Gastroesophageal sphincter (tissue), 3 donors: ENCODE measurements at regions not wholly inside any gene's neighbourhood (a gene's known extent, or its start where the extent isn't known, plus 50 kb on each side); places are given as distances from the start of the nearest gene placed in this dataset.

ENCODE experiments used
- POLR2AphosphoS5 ChIP-seq: sonication (generic); formaldehyde crosslinking; IDR thresholded peaks from one replicate; pipeline ENCODE4 v1.6.1; 2017; ENCODE audit warnings: antibody characterized with exemption
- TF ChIP-seq, protein P1 (sequence below), 4 experiments: fragments of 200-600 bp in 2 of 4; fragments of 450-650 bp in 2 of 4; sonication (generic) in 1 of 4; IDR thresholded peaks; one replicate each; pipeline ENCODE4 v1.5.1; 2017 to 2019; ENCODE audit warnings: antibody characterized with exemption in 4 of 4, mild to moderate bottlenecking in 2 of 4, moderate library complexity in 2 of 4

GRCh38 chr2:4618141-4618540 is 914.8 kb downstream of the DCDC2C start:
- TF ChIP-seq, protein P1, sequence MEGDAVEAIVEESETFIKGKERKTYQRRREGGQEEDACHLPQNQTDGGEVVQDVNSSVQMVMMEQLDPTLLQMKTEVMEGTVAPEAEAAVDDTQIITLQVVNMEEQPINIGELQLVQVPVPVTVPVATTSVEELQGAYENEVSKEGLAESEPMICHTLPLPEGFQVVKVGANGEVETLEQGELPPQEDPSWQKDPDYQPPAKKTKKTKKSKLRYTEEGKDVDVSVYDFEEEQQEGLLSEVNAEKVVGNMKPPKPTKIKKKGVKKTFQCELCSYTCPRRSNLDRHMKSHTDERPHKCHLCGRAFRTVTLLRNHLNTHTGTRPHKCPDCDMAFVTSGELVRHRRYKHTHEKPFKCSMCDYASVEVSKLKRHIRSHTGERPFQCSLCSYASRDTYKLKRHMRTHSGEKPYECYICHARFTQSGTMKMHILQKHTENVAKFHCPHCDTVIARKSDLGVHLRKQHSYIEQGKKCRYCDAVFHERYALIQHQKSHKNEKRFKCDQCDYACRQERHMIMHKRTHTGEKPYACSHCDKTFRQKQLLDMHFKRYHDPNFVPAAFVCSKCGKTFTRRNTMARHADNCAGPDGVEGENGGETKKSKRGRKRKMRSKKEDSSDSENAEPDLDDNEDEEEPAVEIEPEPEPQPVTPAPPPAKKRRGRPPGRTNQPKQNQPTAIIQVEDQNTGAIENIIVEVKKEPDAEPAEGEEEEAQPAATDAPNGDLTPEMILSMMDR (IDR thresholded peaks at IDR 0.05), result no peak
- TF ChIP-seq POLR2AphosphoS5, result no peak
